Left cardiac atrium (tissue), 4 donors: ENCODE measurements at regions not wholly inside any gene's neighbourhood (a gene's known extent, or its start where the extent isn't known, plus 50 kb on each side); places are given as distances from the start of the nearest gene placed in this dataset.
A peak's percentile ranks its signal among the peaks of the same experiment; 100 is the strongest.

Experiments used
- ATAC-seq, 2 donors: fragments of 200-7000 bp; cut with Tn5 transposase; one replicate each; pipeline ENCODE4 v1.9.1; 2020; ENCODE audit warnings: mild to moderate bottlenecking in 2 of 2, moderate library complexity in 2 of 2
- DNase-seq: peaks from one replicate; pipeline ENCODE4 v3.0.0-alpha.2; 2020
- intact Hi-C, 2 donors: fragments of 100-400 bp; cut with DNase I; formaldehyde crosslinking; loops; one replicate each; pipeline versions ENCODE4 v1.14.1 to v1.15.1; 2022 to 2023
- donor health status: DM: no; HTN: yes; CAD: no.
- donor health status: DM: no; HTN: yes; CAD: no; lungs with severe emphysema.
- donor health status: DM: yes; HTN: yes; CAD: no.
- donor health status: Dilated cardiomyopathy.

DNA sequence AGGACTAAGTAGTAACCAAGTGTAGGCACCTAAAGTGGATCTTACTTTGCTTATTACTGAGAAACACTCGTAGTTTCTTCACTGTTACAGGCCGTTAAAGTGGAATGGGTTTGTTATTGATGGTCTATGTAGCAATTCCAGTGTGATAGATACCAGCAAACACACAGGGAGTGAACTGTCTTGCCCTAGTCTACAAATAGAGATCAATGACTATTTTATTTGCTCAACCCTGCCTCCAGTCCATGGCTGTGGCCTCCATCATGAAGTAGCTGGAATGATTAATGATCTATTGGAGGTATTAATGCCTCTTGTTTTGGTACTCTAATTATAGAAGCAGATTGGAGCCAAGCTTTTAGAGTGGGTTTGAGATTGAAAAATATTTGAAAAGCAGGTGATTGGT, 362.7 kb upstream of the AZI2 start:
- intact Hi-C loops: no loop called here
- no peak for ATAC-seq
- DNase-seq: no peak

DNA sequence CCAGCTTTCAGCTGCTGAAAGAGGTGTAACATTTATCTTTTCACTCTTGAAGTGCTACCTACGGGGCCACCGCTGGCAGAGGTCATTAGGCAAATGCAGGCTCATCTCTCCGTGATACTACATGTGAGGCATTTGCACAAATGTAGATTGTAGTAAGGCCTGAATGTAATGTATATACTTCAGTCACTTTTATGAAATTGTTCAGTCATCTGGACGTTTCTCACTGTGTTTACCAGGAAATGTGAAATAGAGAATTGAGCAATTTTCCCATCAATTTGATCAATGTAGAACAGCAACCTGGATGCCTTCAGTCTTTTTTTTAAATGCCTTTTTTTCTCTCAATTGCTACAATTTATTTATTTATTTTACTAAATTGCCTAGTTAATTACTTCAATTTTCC, 368.3 kb upstream of the AZI2 start:
- intact Hi-C loops: no loop called here
- no peak for ATAC-seq
- DNase-seq: no peak

DNA sequence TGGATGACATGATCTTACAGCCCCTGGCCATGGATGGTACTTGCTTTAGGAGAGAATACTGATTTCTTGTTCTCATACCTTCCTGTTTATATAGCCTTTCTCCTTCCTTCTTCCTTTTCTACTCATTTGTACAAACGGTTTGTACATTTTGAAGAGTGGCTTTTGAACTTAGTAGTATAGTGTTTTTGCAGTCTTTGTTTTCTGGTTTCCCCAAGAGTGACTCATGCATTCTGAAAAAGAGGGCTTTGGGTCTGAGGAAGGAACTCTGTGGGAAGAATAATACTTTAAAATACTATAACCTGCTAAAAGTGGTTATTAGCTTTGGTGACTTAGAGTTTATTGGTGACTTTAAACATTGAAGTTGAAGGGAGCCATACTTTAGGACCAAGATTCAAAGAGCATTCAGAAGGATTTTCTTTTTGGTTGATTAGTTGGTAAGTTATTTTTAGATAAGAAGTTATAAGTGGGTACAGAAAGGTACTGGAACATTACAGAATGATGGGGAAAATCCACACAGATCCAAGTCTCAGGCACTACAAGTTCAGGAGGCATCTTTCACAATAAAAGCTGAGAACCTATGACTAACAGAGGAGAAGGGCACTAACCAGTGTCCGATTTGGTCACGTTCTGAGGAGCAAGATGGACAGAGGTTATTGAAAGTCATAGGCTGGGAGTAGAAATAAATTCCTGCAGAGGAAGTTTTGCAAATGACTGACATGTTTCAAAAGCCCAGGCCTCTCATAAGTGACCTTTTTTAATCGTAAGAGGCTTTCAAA, 369.6 kb upstream of the AZI2 start:
- DNase-seq (no peak), ATAC-seq (no peak)
- intact Hi-C loops: no loop called here

DNA sequence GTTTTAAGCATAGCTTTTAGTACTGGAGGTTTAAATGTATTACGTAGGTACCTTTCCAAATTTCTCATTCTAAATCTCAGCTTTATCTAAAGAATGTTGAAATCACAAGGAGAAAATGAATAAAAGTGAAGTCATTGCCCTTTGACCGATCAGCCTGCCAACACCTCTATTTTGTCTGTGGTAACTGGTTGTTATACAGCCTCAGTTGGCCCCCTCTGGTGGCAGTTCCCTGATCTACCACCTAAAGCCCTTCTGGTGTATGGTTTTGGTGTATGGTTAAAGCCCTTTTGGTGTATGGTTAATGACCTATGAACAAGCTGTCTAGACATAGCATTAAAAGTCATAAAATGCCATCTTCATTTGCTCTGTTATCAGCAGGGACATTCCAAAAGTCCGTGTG, 378.2 kb upstream of the AZI2 start:
- intact Hi-C loops: loop anchor here in 1 of 2 donors (5.0 kb wide), 2 partner anchors 60 to 250 kb away; no protein-coding TSS in a partner anchor
- ATAC-seq (peak; percentile 67 to 89), DNase-seq (peak; percentile 53)

DNA sequence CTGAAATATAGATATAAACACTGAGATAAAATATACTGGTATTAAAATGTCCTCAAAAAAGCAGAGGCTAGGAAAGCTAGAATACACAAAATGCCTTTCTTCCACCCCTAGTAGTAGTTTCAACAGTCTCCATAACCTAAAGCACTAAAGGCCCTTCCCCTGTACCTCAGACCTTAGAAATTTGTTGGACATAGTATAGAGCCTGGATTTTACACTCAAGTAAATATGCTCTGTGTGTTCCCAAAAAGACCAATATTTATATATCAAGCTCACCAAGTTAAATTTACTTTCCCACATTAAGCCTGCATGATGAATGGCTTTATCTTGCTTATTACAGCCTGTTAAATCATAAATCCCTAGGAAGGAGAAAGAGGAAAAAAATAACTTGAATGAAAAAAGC, 378.7 kb upstream of the AZI2 start:
- no peak for ATAC-seq
- no peak for DNase-seq
- intact Hi-C loops: loop anchor here in 1 of 2 donors (5.0 kb wide), 2 partner anchors 60 to 250 kb away; no protein-coding TSS in a partner anchor

DNA sequence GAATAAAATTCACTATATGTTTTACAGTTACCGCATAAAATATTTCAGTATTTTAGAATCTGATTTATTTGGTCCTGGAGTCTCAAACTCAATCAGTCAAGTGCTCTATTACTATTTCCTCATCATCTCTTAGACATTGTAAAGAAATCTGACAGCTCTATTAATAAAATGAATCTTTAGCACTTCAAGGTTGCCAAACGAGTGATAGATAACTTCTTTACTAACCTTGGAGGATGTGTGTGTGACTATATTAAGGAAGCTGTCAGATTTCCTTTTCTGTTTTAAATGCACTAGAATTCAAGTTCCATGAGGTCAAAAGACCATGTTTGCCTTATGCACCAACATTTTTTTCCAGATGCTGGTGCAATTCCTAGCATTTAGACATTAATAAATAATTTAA, 389.8 kb upstream of the AZI2 start:
- intact Hi-C loops: no loop called here
- DNase-seq: no peak
- no peak for ATAC-seq

DNA sequence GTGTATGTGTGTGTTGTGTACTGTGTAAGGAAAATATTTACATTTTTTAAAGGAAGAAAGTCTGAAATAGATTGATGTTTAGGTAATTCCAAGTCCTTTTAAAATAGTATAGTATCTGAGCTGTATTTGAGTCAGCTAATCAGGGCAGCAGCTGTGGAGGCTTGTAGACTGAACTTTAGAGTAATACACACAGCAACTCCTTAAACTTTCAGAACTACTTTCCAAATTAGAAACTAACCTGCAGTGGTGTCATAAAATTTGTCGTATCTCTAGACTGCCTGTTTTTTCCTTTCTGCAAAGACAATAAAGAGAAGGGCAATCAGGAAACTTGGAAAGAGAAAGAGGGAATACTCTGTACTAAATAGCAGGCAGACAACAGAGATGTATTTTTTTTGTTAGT, 391.0 kb upstream of the AZI2 start:
- intact Hi-C loops: no loop called here
- no peak for DNase-seq
- no peak for ATAC-seq

DNA sequence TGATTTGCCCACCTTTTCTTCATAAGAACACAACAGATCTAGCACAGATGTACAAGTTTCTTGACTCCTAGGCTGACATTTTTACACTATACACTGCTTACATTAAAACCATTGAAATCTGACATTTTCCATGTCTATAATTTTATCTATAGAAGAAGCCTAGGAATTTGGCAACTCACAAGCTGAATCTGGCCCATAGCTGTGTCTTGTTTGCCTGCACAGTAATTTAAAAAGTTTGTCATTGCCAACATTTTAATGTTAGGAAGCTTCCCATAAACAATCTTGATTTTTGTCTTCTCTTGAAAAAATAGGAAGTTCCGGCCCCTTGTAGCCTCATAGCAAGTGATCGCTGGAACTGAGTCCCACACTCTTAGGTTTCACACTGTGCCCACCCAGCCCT, 394.6 kb upstream of the AZI2 start:
- DNase-seq (no peak), ATAC-seq (no peak)
- intact Hi-C loops: no loop called here

DNA sequence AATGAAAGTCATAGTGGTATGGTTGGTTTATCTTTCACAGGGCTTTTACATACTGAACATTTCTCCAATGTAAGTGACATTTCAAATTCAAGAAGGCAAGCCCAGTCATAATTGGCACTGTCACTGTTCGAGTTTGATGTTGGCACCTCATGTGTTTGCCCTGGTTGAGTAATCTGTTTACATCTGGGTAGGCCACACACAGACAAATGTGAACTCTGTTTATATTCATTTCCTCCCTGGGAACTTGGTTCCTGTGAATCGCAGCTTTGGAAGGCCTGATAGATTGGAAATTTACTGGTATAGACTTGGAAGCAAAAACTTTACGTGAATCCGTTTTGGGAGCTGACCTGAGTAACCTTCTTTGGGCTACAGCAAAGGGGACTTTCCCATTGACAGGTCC, 395.2 kb upstream of the AZI2 start:
- ATAC-seq (no peak), DNase-seq (no peak)
- intact Hi-C loops: no loop called here

DNA sequence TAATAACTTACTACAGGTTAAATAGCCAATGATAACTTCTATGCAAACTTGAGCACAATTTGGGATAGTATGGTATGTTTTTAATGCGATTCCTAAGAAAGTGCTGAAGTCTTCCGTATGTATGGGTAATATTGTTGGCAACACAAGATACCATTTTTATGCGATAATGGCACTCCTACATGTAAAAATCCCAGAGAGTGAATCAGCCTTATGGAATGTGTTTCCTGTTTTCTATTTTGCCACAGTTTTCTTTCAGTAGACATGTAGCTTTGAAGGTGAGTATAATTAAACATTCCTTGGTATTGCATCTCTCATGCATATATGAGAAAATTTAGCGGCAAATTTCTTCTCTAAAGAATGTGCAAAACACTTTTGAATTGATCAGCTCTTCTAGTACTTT, 396.8 kb upstream of the AZI2 start:
- ATAC-seq (peak in 1 of 2 donors; percentile 15), DNase-seq (no peak)
- intact Hi-C loops: no loop called here

DNA sequence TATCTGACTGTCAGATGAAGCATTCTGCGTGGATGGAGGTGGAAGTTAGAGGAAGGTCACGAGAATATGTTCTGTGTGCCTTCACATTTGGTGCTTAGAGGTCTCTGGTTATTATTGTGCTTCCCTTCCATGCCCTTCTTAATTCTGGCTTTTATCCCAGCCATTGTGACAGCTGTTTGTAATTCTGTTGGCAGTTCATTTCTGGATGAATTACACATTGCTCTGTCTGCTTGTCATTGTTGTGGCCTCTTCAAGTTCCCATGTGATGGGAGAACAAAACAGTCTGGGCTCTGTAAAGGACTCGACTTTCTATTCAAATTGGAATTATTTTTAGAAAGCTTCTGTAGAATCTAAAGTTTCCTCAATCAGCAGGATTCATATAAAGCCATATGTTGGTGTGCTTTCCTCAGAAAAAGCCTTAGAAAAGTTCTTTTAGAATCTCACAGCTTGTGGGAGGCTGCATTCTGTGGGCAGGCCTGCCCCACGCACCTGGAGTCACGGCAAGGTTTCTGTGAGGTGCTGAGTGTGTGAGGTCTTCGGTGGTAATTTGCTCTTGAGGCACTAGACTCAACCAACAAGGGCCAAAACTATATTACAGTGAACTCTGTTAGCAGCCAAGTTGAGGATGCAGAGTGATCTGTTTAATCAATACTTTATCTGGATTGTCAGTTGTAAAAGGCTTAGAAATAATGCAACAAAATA, 397.4 kb upstream of the AZI2 start:
- DNase-seq: no peak
- peak; percentile 79 to 86 for ATAC-seq

DNA sequence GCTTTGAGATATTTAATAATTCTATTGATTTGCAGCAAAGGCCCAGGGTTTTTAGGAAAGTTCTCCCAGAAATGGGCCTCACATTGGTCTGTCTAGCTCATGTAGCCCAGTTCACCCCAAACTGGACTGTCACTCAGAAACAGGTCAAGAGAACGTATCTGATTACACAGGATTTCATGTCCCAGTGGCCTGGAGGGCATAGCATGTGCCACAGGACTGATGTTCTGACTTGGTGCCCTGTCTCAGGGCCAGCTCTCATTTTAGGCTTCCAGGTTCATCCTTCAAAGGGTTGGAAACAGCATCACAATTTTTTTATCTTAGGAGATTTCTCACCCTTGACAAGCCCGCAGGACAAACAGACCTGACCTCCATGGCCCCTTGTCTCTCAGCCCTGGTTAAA, 398.4 kb upstream of the AZI2 start:
- DNase-seq (no peak), ATAC-seq (no peak)
- intact Hi-C loops: no loop called here

More for the DNA sequence above, 397.4 kb upstream of the AZI2 start:
- intact Hi-C loops: no loop called here

DNA sequence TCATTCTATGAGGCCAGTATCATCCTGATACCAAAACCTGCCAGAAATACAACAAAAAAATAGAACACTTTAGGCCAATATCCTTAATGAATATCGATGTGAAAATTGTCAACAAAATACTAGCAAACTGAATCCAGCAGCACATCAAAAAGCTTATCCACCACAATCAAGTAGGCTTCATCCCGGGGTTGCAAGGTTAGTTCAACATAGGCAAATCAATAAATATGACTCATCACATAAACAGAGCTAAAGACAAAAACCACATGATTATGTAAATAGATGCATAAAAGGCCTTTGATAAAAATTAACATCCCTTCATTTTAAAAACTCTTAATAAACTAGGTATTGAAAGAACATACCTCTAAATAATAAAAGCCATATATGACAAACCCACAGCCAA, 403.2 kb upstream of the AZI2 start:
- intact Hi-C loops: no loop called here
- ATAC-seq: no peak

DNA sequence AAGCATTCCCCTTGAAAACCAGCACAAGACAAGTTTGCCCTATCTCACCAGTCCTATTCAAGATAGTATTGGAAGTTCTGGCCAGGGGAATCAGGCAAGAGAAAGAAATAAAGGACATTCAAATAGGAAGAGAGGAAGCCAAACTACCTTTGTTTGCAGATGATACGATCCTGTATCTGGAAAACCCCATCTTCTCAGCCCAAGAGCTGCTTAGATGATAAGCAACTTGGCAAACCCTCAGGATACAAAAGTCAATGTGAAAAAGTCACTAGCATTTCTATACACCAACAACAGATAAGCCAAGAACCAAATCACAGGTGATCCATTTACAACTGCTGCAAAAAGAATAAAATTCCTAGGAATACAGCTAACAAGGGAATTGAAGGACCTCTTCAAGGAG, 403.7 kb upstream of the AZI2 start:
- intact Hi-C loops: no loop called here
- DNase-seq: no peak
- ATAC-seq: no peak

More for the DNA sequence above, 403.2 kb upstream of the AZI2 start:
- DNase-seq: no peak

DNA sequence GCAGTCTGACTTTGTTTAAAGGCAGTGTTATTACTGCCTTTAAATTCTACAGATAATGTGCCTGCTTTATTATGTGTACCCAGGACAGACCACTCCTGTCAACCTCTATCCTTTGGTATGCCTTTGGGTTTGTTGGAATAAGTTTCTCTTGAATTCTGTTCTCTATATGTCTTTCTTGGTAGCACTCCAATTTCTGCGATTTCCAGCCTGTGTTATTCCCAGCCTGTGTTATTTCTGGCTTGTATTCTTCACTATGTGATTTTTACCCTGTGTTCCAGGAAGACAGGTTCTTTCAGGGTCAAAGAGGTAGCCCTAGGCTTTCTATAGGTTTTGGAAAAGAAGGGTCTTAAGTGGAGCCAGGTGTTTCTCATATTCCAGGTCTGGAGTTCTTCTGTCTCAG, 407.4 kb upstream of the AZI2 start:
- DNase-seq (no peak), ATAC-seq (no peak)
- intact Hi-C loops: no loop called here

DNA sequence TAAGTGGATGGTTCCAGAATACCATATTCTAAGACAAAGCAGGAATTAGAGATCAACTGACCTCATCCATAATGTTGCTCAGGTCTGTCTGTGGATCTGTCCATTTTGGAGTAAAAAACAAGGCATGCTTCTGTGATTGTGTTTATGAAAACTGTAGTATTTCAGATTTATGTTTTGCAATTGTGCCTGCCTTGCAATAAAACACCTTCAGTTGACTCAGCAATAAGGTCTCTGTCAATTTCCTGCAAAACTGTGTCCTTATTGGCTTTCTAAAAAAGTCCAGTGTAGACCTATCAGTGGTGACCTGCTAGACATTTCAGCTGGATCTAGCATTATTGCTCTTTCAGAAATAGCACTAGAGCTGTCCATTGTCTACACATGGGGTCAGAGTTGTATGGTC, 409.5 kb upstream of the AZI2 start:
- DNase-seq: no peak
- intact Hi-C loops: no loop called here
- ATAC-seq: no peak

DNA sequence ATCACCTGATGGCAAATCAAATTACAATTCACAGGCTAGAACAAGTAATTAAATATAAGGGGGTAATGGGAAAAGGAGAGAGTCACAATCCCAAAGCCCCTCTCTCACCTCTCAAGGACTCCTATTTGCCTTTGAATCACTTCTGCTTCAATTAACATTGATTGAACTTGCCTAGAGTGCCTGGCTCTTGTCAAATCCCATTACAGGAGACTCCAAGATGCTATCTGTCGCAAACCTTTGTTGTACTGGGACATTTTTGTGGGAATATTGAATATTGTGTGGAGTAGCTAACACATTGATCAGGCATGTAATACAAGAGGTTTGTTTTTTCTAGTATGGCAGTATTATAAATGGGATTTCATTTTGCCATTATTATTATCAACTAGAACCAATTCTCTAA, 412.8 kb upstream of the AZI2 start:
- DNase-seq: no peak
- intact Hi-C loops: no loop called here
- no peak for ATAC-seq

DNA sequence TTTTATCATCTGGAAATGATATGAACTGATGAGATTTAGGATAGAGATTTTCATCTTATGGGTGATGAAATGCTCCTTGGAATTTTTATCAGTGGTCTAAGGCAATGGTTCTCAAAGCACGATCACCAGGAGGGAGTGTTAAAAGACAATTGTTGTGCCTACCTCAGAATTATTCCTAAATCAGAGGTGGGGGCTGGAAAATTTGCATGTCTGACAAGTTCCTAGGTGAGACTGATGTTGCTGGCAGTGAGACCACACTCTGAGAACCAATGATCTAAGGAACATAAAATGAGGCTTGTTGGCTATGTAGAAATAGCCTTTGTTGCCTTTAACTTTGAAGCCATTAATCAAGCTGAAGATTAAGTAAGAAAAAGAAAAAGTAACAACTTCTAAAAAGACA, 416.6 kb upstream of the AZI2 start:
- intact Hi-C loops: no loop called here
- ATAC-seq (no peak), DNase-seq (no peak)

DNA sequence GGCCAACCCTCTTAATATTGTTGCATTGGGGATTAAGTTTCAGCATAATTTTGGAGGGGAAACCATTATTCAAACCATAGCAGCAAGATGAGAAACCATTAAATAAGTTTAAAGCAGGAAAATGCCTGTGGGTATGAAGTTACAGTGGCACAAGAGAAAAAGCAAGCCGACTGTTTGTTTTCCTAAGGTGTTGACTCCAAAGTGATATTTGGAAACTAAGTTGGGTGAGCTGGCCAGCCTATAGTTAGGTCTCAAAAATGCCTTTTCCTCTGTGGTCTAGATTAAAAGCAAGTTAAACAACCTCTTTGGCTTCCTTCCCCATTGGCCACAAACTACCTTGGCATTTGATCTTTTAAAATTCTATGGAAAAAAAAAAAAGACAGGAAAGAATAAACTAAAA, 419.8 kb upstream of the AZI2 start:
- no peak for ATAC-seq

DNA sequence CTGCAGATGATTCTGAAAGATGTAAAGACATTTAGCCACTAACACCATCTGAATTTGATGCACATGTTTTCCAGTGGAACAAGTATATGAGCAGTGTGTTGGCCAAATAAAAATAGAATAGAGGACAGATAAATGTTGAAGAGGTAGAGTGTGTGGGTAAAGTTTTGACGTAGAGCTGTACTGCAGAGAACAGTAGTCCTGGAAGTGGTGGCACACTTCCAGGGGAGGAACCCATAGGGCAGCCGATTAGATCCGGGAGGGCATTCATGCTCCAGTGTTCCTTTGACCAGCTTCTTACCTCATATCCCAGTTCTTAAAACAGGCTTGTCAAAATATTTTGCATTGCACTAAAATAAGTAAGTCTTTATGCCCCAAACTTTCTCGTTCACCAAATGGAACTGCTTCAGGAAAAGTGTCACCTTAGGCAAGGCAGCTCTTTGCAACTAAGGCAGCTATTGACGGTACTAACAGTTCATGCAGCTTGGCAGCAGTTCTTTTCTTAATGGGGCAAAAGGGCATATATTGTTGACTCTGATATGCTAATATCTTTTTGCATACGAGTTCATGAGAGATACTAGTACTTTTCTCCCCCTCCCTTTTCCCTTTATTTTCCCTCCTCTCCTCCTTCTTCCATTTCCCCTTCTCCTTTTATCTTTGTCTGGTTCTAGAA, 429.3 kb upstream of the AZI2 start:
- intact Hi-C loops: no loop called here
- DNase-seq (peak; percentile 54), ATAC-seq (peak in 1 of 2 donors; percentile 72)

More for the DNA sequence above, 419.8 kb upstream of the AZI2 start:
- intact Hi-C loops: no loop called here
- DNase-seq: no peak
